ENCODE measurements at regions not wholly inside any gene's neighbourhood (a gene's known extent, or its start where the extent isn't known, plus 50 kb on each side); places are given as distances from the start of the nearest gene placed in this dataset.

DNA sequence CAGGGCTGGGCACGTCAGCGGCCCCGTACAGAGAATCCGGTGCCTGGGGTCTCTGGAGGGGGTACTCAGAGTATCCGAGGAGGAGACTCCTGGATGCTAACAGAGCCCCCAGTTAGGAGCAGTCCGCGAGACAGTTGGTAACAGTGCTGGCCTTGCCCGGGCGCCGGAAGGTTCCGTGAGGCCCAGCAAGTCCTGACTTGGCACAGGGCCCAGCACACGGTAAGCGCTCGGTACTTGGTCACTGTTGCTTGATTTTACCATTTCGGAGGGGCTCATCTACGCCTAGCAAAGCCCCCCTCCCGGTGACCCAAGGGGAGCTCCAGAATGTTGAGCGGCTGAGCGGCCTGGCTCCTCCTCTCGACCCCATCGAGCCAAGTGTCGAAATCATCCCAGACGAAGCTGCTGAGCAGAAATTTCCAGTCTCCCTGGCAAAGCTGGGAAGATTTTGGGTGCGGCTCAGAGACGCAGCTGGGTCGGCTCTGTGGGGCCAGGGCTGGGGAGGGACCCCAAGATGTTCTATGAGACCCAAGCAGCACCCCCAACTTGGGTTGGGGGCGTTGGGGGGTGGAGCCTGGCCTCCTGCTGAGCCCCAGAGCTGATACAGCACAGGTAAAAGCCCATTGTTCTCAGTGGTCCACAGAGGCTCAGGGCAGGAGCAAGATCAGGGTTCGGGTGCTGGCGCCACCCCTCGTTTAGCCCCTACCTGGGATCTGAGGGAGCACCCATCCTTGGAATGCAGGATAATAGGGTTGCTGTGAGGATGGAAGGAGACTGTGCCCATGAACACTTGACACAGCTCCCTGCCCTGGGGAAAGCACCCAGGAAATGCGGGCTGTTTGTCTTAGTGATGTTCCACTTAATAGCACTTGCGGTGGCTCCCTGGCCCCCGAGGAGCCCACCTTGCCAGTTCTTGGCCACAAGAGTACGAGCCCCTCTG is 137.2 kb downstream of the C9orf50 start:
- H3K4me3 ChIP-seq, result peak overlapping the region; percentile 41 to 67 (median 63)
- H3K27ac ChIP-seq, result peak overlapping the region; percentile 99 to 100 (median 99)
- TF ChIP-seq, protein P1, sequence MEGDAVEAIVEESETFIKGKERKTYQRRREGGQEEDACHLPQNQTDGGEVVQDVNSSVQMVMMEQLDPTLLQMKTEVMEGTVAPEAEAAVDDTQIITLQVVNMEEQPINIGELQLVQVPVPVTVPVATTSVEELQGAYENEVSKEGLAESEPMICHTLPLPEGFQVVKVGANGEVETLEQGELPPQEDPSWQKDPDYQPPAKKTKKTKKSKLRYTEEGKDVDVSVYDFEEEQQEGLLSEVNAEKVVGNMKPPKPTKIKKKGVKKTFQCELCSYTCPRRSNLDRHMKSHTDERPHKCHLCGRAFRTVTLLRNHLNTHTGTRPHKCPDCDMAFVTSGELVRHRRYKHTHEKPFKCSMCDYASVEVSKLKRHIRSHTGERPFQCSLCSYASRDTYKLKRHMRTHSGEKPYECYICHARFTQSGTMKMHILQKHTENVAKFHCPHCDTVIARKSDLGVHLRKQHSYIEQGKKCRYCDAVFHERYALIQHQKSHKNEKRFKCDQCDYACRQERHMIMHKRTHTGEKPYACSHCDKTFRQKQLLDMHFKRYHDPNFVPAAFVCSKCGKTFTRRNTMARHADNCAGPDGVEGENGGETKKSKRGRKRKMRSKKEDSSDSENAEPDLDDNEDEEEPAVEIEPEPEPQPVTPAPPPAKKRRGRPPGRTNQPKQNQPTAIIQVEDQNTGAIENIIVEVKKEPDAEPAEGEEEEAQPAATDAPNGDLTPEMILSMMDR (IDR thresholded peaks at IDR 0.05), result no peak
- TF ChIP-seq EP300 (IDR thresholded peaks at IDR 0.05), result peak in 2 of 4 donors; percentile 2 to 76
- peak; percentile 53 to 65 for TF ChIP-seq POLR2A (IDR thresholded peaks at IDR 0.05)
- TF ChIP-seq POLR2AphosphoS5 (IDR thresholded peaks at IDR 0.05), result peak; percentile 85 to 92 (median 89)
- DNase-seq, result peak; percentile 98
- WGBS, 2 donors, result 10 to 30% methylated on average over 34 of the region's 34 CpGs
- no peaks in the 10 kb centered on the region for H3K27me3 ChIP-seq
- no peaks in the 10 kb centered on the region for H3K9me3 ChIP-seq
- H3K4me1 ChIP-seq, result peaks cover 0 to 89% (median 84%) of the 10 kb centered on the region in 4 donors
- intact Hi-C loops (cut with DNase I), result loop anchor here (2.0 to 5.0 kb wide), 4 partner anchors 71 to 343 kb away; no protein-coding TSS in a partner anchor
- H3K36me3 ChIP-seq, result no peaks in the 10 kb centered on the region

- DNase-seq, result peak; percentile 96
- TF ChIP-seq EP300 (IDR thresholded peaks at IDR 0.05) (peak in 1 of 4 donors; percentile 22), POLR2A (IDR thresholded peaks at IDR 0.05) (peak in 1 of 2 donors; percentile 7), POLR2AphosphoS5 (IDR thresholded peaks at IDR 0.05) (peak; percentile 35 to 75 (median 50))
- TF ChIP-seq, protein P1 (IDR thresholded peaks at IDR 0.05), result no peak
- Histone ChIP-seq H3K4me1 (peaks cover 0 to 84% (median 79%) of the 10 kb centered on the region in 4 donors), H3K9me3 (no peaks in the 10 kb centered on the region), H3K27ac (peak overlapping the region; percentile 99 to 100 (median 99)), H3K27me3 (no peaks in the 10 kb centered on the region), H3K36me3 (no peaks in the 10 kb centered on the region), H3K4me3 (peak overlapping the region; percentile 41 to 67 (median 63))
- WGBS, 2 donors, result 1 to 3% methylated on average over 93 of the region's 93 CpGs
- intact Hi-C loops (cut with DNase I), result loop anchor here (1.0 to 5.0 kb wide), 5 partner anchors 22 to 342 kb away; no protein-coding TSS in a partner anchor
Measured at GRCh38 chr9:129482521-129483414, 138.1 kb downstream of the C9orf50 start.

- Histone ChIP-seq H3K4me1 (peaks cover 0 to 76% (median 71%) of the 10 kb centered on the region in 4 donors), H3K27me3 (no peaks in the 10 kb centered on the region), H3K4me3 (peak overlapping the region; percentile 41 to 67 (median 63)), H3K9me3 (no peaks in the 10 kb centered on the region), H3K27ac (peak overlapping the region; percentile 99 to 100 (median 99)), H3K36me3 (no peaks in the 10 kb centered on the region)
- intact Hi-C loops (cut with DNase I), result loop anchor here (1.0 to 5.0 kb wide), 6 partner anchors 22 to 341 kb away; no protein-coding TSS in a partner anchor
- WGBS, 2 donors, result 11 to 14% methylated on average over 55 of the region's 55 CpGs
- no peak for TF ChIP-seq EP300 (IDR thresholded peaks at IDR 0.05)
- TF ChIP-seq POLR2AphosphoS5 (IDR thresholded peaks at IDR 0.05), result peak in 3 of 4 donors; percentile 4 to 34 (median 14)
- TF ChIP-seq, protein P1 (IDR thresholded peaks at IDR 0.05), result no peak
- TF ChIP-seq POLR2A (IDR thresholded peaks at IDR 0.05), result no peak
- no peak for DNase-seq
Measured at GRCh38 chr9:129481810-129482511, 138.9 kb downstream of the C9orf50 start.

- H3K4me3 ChIP-seq, result peak overlapping the region in 2 of 4 donors; percentile 61 to 65
- no peaks in the 10 kb centered on the region for H3K27me3 ChIP-seq
- peak overlapping the region; percentile 99 to 100 (median 99) for H3K27ac ChIP-seq
- no peaks in the 10 kb centered on the region for H3K9me3 ChIP-seq
- TF ChIP-seq, protein P1 (IDR thresholded peaks at IDR 0.05), result no peak
- no peak for TF ChIP-seq EP300 (IDR thresholded peaks at IDR 0.05)
- no peak for TF ChIP-seq POLR2A (IDR thresholded peaks at IDR 0.05)
- no peak for TF ChIP-seq POLR2AphosphoS5 (IDR thresholded peaks at IDR 0.05)
- intact Hi-C loops (cut with DNase I), result loop anchor here (2.0 to 5.0 kb wide), 2 partner anchors 143 to 159 kb away; no protein-coding TSS in a partner anchor
- WGBS, 2 donors, result 83 to 86% methylated on average over 9 of the region's 9 CpGs
- H3K4me1 ChIP-seq, result peaks cover 0 to 71% (median 65%) of the 10 kb centered on the region in 4 donors
- no peak for DNase-seq
- no peaks in the 10 kb centered on the region for H3K36me3 ChIP-seq
Measured at GRCh38 chr9:129481424-129481809, 139.5 kb downstream of the C9orf50 start.
